ENCODE measurements at regions not wholly inside any gene's neighbourhood (a gene's known extent, or its start where the extent isn't known, plus 50 kb on each side); places are given as distances from the start of the nearest gene placed in this dataset.
A peak's percentile ranks its signal among the peaks of the same experiment; 100 is the strongest.

- no peak overlapping the region for H3K4me3 ChIP-seq (ENCODE audit: low read length)
- peak; percentile 58 for DNase-seq (ENCODE audit: low read depth)
These were observed 479.1 kb downstream of the CCDC171 start for GRCh38 chr9:16031971-16032370.

GRCh38 chr9:16032799-16033198, 480.0 kb downstream of the CCDC171 start:
- H3K4me3 ChIP-seq (ENCODE audit: low read length), result no peak overlapping the region
- TF ChIP-seq, protein P1, sequence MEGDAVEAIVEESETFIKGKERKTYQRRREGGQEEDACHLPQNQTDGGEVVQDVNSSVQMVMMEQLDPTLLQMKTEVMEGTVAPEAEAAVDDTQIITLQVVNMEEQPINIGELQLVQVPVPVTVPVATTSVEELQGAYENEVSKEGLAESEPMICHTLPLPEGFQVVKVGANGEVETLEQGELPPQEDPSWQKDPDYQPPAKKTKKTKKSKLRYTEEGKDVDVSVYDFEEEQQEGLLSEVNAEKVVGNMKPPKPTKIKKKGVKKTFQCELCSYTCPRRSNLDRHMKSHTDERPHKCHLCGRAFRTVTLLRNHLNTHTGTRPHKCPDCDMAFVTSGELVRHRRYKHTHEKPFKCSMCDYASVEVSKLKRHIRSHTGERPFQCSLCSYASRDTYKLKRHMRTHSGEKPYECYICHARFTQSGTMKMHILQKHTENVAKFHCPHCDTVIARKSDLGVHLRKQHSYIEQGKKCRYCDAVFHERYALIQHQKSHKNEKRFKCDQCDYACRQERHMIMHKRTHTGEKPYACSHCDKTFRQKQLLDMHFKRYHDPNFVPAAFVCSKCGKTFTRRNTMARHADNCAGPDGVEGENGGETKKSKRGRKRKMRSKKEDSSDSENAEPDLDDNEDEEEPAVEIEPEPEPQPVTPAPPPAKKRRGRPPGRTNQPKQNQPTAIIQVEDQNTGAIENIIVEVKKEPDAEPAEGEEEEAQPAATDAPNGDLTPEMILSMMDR (conservative IDR thresholded peaks at IDR 0.05; ENCODE audit: low read length), result peak; percentile 28
- DNase-seq (ENCODE audit: low read depth), result peak; percentile 42

More at GRCh38 chr9:16031971-16032370, 479.1 kb downstream of the CCDC171 start:
- TF ChIP-seq, protein P1 (conservative IDR thresholded peaks at IDR 0.05; ENCODE audit: low read length), result no peak

GRCh38 chr9:16033253-16033652, 480.4 kb downstream of the CCDC171 start:
- no peak for DNase-seq (ENCODE audit: low read depth)
- H3K4me3 ChIP-seq (ENCODE audit: low read length), result no peak overlapping the region
- TF ChIP-seq, protein P1 (conservative IDR thresholded peaks at IDR 0.05; ENCODE audit: low read length), result no peak

DNA sequence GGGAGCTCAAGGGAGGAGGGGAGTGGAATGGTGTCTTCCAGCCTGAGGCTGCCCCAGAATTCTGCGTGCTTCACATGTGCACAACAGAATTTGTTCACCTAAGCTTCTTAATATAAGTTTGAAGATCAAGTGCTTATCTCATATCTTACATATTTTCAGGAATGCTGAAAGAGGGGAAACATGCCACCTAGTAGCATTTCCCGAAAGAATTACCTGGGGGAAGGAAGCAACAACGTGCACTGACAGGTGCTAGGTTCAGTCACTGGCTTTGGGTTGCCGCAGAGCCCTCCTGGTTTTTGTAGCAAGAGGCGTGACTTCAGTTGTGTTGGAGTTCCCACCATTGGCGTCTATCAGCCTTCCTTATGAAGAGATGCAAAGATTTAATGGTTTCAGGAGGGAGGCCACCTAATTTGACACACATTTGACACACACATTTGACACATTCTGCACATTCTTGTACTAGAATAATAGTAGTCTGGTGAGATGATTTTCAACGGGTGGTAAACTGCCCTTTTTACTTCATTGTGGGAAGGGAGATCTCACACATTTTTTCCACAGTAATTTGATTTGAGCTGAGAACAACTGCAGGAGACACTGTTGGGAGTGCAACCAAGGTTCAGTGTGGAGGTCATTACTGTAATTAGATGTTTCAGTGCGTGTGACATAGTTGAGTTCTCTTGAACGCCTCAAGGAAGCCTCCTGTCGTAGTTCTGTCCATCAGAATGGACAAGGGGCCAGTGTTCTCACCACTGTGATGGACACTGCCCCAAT, 481.3 kb downstream of the CCDC171 start:
- TF ChIP-seq, protein P1 (conservative IDR thresholded peaks at IDR 0.05; ENCODE audit: low read length), result no peak
- no peak for DNase-seq (ENCODE audit: low read depth)
- H3K4me3 ChIP-seq (ENCODE audit: low read length), result no peak overlapping the region

- no peak for DNase-seq (ENCODE audit: low read depth)
- TF ChIP-seq, protein P1 (conservative IDR thresholded peaks at IDR 0.05; ENCODE audit: low read length), result peak; percentile 17; the same call in 1 of the 2 replicates
These were observed 486.6 kb downstream of the CCDC171 start for GRCh38 chr9:16039218-16039987.

GRCh38 chr9:16039988-16040761, 487.3 kb downstream of the CCDC171 start:
- DNase-seq (ENCODE audit: low read depth), result no peak
- TF ChIP-seq, protein P1 (conservative IDR thresholded peaks at IDR 0.05; ENCODE audit: low read length), result no peak
- H3K4me3 ChIP-seq (ENCODE audit: low read length), result no peak overlapping the region

More at GRCh38 chr9:16039218-16039987, 486.6 kb downstream of the CCDC171 start:
- H3K4me3 ChIP-seq (ENCODE audit: low read length), result no peak overlapping the region

All from AG10803 (cell line).